CD4-positive, alpha-beta T cell (primary cell): ENCODE measurements at regions not wholly inside any gene's neighbourhood (a gene's known extent, or its start where the extent isn't known, plus 50 kb on each side); places are given as distances from the start of the nearest gene placed in this dataset.

Source experiments
- ATAC-seq: fragments of 200-7000 bp; cut with Tn5 transposase; one replicate; pipeline ENCODE4 v1.10.0; 2022; ENCODE audit warnings: mild to moderate bottlenecking; ENCODE audit not compliant: poor library complexity
- CTCF ChIA-PET: fragments of 350-600 bp; sonication (Branson Sonifier 250); formaldehyde crosslinking; loops from one replicate; lab custom pipeline; 2021; ENCODE audit warnings: antibody characterized with exemption, inconsistent platforms; lab: Charles Lee
- POLR2A ChIA-PET: fragments of 350-600 bp; sonication (Branson Sonifier 250); formaldehyde crosslinking; loops from one replicate; lab custom pipeline; 2021; ENCODE audit warnings: antibody characterized with exemption, inconsistent platforms; lab: Charles Lee
- DNase-seq, 14 experiments: peaks; one replicate each; pipeline ENCODE4 v3.0.0-alpha.2; 2013 to 2020; ENCODE audit warnings: mixed read lengths in 2 of 14
- H3K27ac ChIP-seq, 2 donors: one replicate each; pipeline versions ENCODE4 v1.5.1 to v1.7.0; 2013; ENCODE audit warnings: low read length in 2 of 2, low read depth in 1 of 2, mild to moderate bottlenecking in 1 of 2
- H3K27me3 ChIP-seq, 2 experiments: 1 replicate in 1 of 2; 2 replicates in 1 of 2; pipeline versions ENCODE4 v1.6.1 to v1.7.0; 2013; ENCODE audit warnings: low read length in 2 of 2, control low read depth in 1 of 2, mild to moderate bottlenecking in 1 of 2, moderate library complexity in 1 of 2; ENCODE audit not compliant: insufficient read depth in 2 of 2, control insufficient read depth in 1 of 2
- H3K36me3 ChIP-seq: one replicate; pipeline ENCODE4 v1.6.1; 2013; ENCODE audit warnings: low read length, control low read depth; ENCODE audit not compliant: insufficient read depth
- H3K4me1 ChIP-seq: one replicate; pipeline ENCODE4 v1.6.1; 2013; ENCODE audit warnings: low read length, control low read depth; ENCODE audit not compliant: insufficient read depth
- H3K4me3 ChIP-seq: one replicate; pipeline ENCODE4 v1.5.1; 2013; ENCODE audit warnings: mild to moderate bottlenecking, low read length, moderate library complexity
- H3K9me3 ChIP-seq, 2 experiments: 1 replicate in 1 of 2; 2 replicates in 1 of 2; pipeline versions ENCODE4 v1.6.1 to v1.7.0; 2013; ENCODE audit warnings: low read length in 2 of 2, mild to moderate bottlenecking in 2 of 2, control low read depth in 1 of 2, moderate library complexity in 1 of 2; ENCODE audit not compliant: control insufficient read depth in 1 of 2, insufficient read depth in 1 of 2
- H3K27ac Mint-ChIP-seq: one replicate; pipeline ENCODE4 v1.8.0; 2020; ENCODE audit warnings: mixed read lengths
- H3K27me3 Mint-ChIP-seq: one replicate; pipeline ENCODE4 v1.8.0; 2021; ENCODE audit warnings: mixed read lengths
- H3K36me3 Mint-ChIP-seq: one replicate; pipeline ENCODE4 v1.8.0; 2021; ENCODE audit warnings: low read depth, mixed read lengths
- H3K4me1 Mint-ChIP-seq: one replicate; pipeline ENCODE4 v1.8.0; 2021; ENCODE audit warnings: low read depth, mixed read lengths
- H3K4me3 Mint-ChIP-seq: one replicate; pipeline ENCODE4 v1.8.0; 2020; ENCODE audit warnings: mild to moderate bottlenecking, mixed read lengths
- H3K9me3 Mint-ChIP-seq: one replicate; pipeline ENCODE4 v1.8.0; 2020; ENCODE audit warnings: mixed read lengths
- CTCF ChIP-seq: fragments of 200-600 bp; IDR thresholded peaks from one replicate; pipeline ENCODE4 v1.8.0; 2022; ENCODE audit warnings: antibody characterized with exemption, mild to moderate bottlenecking
- intact Hi-C, 2 experiments: fragments of 100-400 bp; cut with DNase I in 1 of 2; cut with micrococcal nuclease in 1 of 2; formaldehyde crosslinking; loops; one replicate each; pipeline versions ENCODE4 v1.15.1 to v1.9.0; 2023 to 2025; cut with DNase I, micrococcal nuclease

GRCh38 chr18:67672716-67673115 is 156.2 kb upstream of the DSEL start:
- H3K4me1 Mint-ChIP-seq = no peaks in the 10 kb centered on the region
- Histone ChIP-seq H3K4me1 (no peaks in the 10 kb centered on the region), H3K9me3 (no peaks in the 10 kb centered on the region), H3K27ac (no peak overlapping the region), H3K4me3 (no peak overlapping the region), H3K27me3 (no peaks in the 10 kb centered on the region), H3K36me3 (no peaks in the 10 kb centered on the region)
- no peaks in the 10 kb centered on the region for H3K36me3 Mint-ChIP-seq
- CTCF ChIA-PET = no interaction called here
- no peaks in the 10 kb centered on the region for H3K27me3 Mint-ChIP-seq
- DNase-seq (no peak), ATAC-seq (no peak)
- POLR2A ChIA-PET = no interaction called here
- H3K9me3 Mint-ChIP-seq = no peaks in the 10 kb centered on the region
- H3K4me3 Mint-ChIP-seq = no peak overlapping the region
- TF ChIP-seq CTCF = no peak
- H3K27ac Mint-ChIP-seq = no peak overlapping the region
- intact Hi-C loops = no loop called here

- Histone ChIP-seq H3K27me3 (no peaks in the 10 kb centered on the region), H3K4me1 (no peaks in the 10 kb centered on the region), H3K9me3 (no peaks in the 10 kb centered on the region), H3K27ac (no peak overlapping the region), H3K36me3 (no peaks in the 10 kb centered on the region), H3K4me3 (no peak overlapping the region)
- ATAC-seq = no peak
- no peaks in the 10 kb centered on the region for H3K36me3 Mint-ChIP-seq
- intact Hi-C loops = no loop called here
- POLR2A ChIA-PET = no interaction called here
- no peaks in the 10 kb centered on the region for H3K4me1 Mint-ChIP-seq
- H3K27ac Mint-ChIP-seq = no peak overlapping the region
- no peaks in the 10 kb centered on the region for H3K9me3 Mint-ChIP-seq
- CTCF ChIA-PET = no interaction called here
- no peak overlapping the region for H3K4me3 Mint-ChIP-seq
- H3K27me3 Mint-ChIP-seq = no peaks in the 10 kb centered on the region
- TF ChIP-seq CTCF = no peak
- no peak for DNase-seq
These were observed 155.6 kb upstream of the DSEL start for GRCh38 chr18:67672155-67672554.

- POLR2A ChIA-PET = no interaction called here
- H3K4me1 Mint-ChIP-seq = no peaks in the 10 kb centered on the region
These were observed 153.6 kb upstream of the DSEL start for GRCh38 chr18:67670024-67670543.

More at GRCh38 chr18:67670024-67670543, 153.6 kb upstream of the DSEL start:
- intact Hi-C loops = no loop called here
- ATAC-seq (no peak), DNase-seq (no peak)
- no peaks in the 10 kb centered on the region for H3K36me3 Mint-ChIP-seq
- Histone ChIP-seq H3K4me3 (no peak overlapping the region), H3K9me3 (no peaks in the 10 kb centered on the region), H3K36me3 (no peaks in the 10 kb centered on the region), H3K27ac (no peak overlapping the region), H3K27me3 (no peaks in the 10 kb centered on the region), H3K4me1 (no peaks in the 10 kb centered on the region)
- no peak overlapping the region for H3K4me3 Mint-ChIP-seq
- no peak overlapping the region for H3K27ac Mint-ChIP-seq
- no peak for TF ChIP-seq CTCF
- no peaks in the 10 kb centered on the region for H3K27me3 Mint-ChIP-seq
- H3K9me3 Mint-ChIP-seq = no peaks in the 10 kb centered on the region
- CTCF ChIA-PET = no interaction called here
